Endothelial cell of umbilical vein (primary cell): ENCODE measurements at regions not wholly inside any gene's neighbourhood (a gene's known extent, or its start where the extent isn't known, plus 50 kb on each side); places are given as distances from the start of the nearest gene placed in this dataset.
"Not testable (repeated sequence)": the region's sequence is repeated elsewhere in the genome, so short reads cannot be mapped to it uniquely, and the experiment has no call there.

ENCODE experiments used
- BruUV-seq: library from RNA; stranded (reverse); fragments of 400-500 nt; replicated peaks from 2 replicates; lab custom pipeline; 2021; lab: Mats Ljungman, UMichigan
- CTCF ChIA-PET: fragments of 300-600, 350-600 bp; sonication (Branson Sonifier 250); formaldehyde crosslinking; loops from one replicate; lab custom pipeline; 2021; ENCODE audit warnings: antibody characterized with exemption, inconsistent platforms; lab: Charles Lee
- POLR2A ChIA-PET: fragments of 300-600, 350-600 bp; sonication (Branson Sonifier 250); formaldehyde crosslinking; loops from one replicate; lab custom pipeline; 2021; ENCODE audit warnings: antibody characterized with exemption, inconsistent platforms; lab: Charles Lee
- DNase-seq: peaks from one replicate; pipeline ENCODE4 v3.0.0-alpha.2; 2011; ENCODE audit warnings: low read depth, low spot score
- FAIRE-seq: peaks from 2 replicates; lab custom pipeline; 2011; peaks lifted over from hg19 to GRCh38; lab: Jason Lieb, UNC
- H2AFZ ChIP-seq: 2 replicates; pipeline ENCODE4 v1.6.0; 2012; ENCODE audit warnings: low read depth, low read length, control low read depth, inconsistent platforms
- H3K27ac ChIP-seq: 2 replicates; pipeline ENCODE4 v1.5.1; 2011; ENCODE audit warnings: low read depth, mild to moderate bottlenecking, control low read depth, low read length, moderate library complexity; ENCODE audit not compliant: insufficient read depth
- H3K27me3 ChIP-seq, 2 experiments: 2 replicates each; pipeline versions ENCODE4 v1.6.0 to v1.6.1; 2011; ENCODE audit warnings: low read length in 2 of 2, mixed read lengths in 1 of 2; ENCODE audit not compliant: control insufficient read depth in 2 of 2, insufficient read depth in 2 of 2
- H3K36me3 ChIP-seq, 2 experiments: 2 replicates in 1 of 2; 3 replicates in 1 of 2; pipeline ENCODE4 v1.5.1; 2011; ENCODE audit warnings: low read length in 2 of 2, mild to moderate bottlenecking in 1 of 2, moderate library complexity in 1 of 2; ENCODE audit not compliant: control insufficient read depth in 2 of 2, insufficient read depth in 2 of 2; ENCODE audit errors: extremely low read depth in 1 of 2
- H3K4me1 ChIP-seq: 3 replicates; pipeline ENCODE4 v1.5.1; 2011; ENCODE audit warnings: mild to moderate bottlenecking, low read length; ENCODE audit not compliant: control insufficient read depth, insufficient read depth; ENCODE audit errors: extremely low read depth
- H3K4me2 ChIP-seq: 2 replicates; pipeline ENCODE4 v1.6.1; 2011; ENCODE audit warnings: low read length, control low read depth, mixed read lengths; ENCODE audit not compliant: insufficient read depth
- H3K4me3 ChIP-seq, 3 experiments: fragments of 200-600 bp in 1 of 3; sonication (generic), shearing (Covaris generic) in 1 of 3; replicated peaks in 1 of 3; 2 replicates each; pipeline ENCODE4 v1.5.1; 2011 to 2016; ENCODE audit warnings: control low read depth in 3 of 3, low read length in 3 of 3, mild to moderate bottlenecking in 2 of 3, inconsistent platforms in 1 of 3, low read depth in 1 of 3, moderate library complexity in 1 of 3; ENCODE audit not compliant: insufficient read depth in 1 of 3
- H3K79me2 ChIP-seq: 2 replicates; pipeline ENCODE4 v1.6.0; 2012; ENCODE audit warnings: low read length, inconsistent platforms; ENCODE audit not compliant: control insufficient read depth, insufficient read depth
- H3K9ac ChIP-seq: replicated peaks from 2 replicates; pipeline ENCODE3; 2011; ENCODE audit warnings: low read length, control low read depth; ENCODE audit not compliant: insufficient read depth; ENCODE audit errors: extremely low read depth
- H3K9me1 ChIP-seq: replicated peaks from 3 replicates; pipeline ENCODE4 v1.6.0; 2011; ENCODE audit warnings: mild to moderate bottlenecking, low read length; ENCODE audit not compliant: control insufficient read depth, insufficient read depth; ENCODE audit errors: extremely low read depth
- H3K9me3 ChIP-seq: replicated peaks from 2 replicates; pipeline ENCODE4 v1.5.1; 2012; ENCODE audit warnings: low read length, inconsistent platforms; ENCODE audit not compliant: control insufficient read depth, insufficient read depth
- H4K20me1 ChIP-seq: replicated peaks from 2 replicates; pipeline ENCODE3; 2011; ENCODE audit warnings: mild to moderate bottlenecking, low read length; ENCODE audit not compliant: control insufficient read depth, insufficient read depth; ENCODE audit errors: extremely low read depth
- CTCF ChIP-seq, 2 donors: IDR thresholded peaks; 1 replicate in 1 of 2; 2 replicates in 1 of 2; pipeline ENCODE4 v1.5.1; 2011; ENCODE audit warnings: low read length in 2 of 2, mild to moderate bottlenecking in 2 of 2, moderate library complexity in 2 of 2, control low read depth in 1 of 2, inconsistent platforms in 1 of 2, low read depth in 1 of 2; ENCODE audit not compliant: insufficient read depth in 1 of 2; ENCODE audit errors: extremely low read depth in 1 of 2
- EZH2 ChIP-seq: IDR thresholded peaks from 2 replicates; pipeline ENCODE4 v1.6.1; 2012; ENCODE audit warnings: borderline replicate concordance, low read depth, mild to moderate bottlenecking, moderate library complexity, low read length, inconsistent platforms; ENCODE audit not compliant: severe bottlenecking
- GATA2 ChIP-seq: IDR thresholded peaks from 2 replicates; pipeline ENCODE4 v1.7.0; 2011; ENCODE audit warnings: low read depth, mild to moderate bottlenecking, moderate library complexity, mixed read lengths, low read length; ENCODE audit not compliant: insufficient read length, insufficient read depth
- MAX ChIP-seq: IDR thresholded peaks from 2 replicates; pipeline ENCODE4 v1.6.1; 2011; ENCODE audit not compliant: insufficient read depth, insufficient read length
- MYC ChIP-seq: IDR thresholded peaks from one replicate; pipeline ENCODE4 v1.6.1; 2011; ENCODE audit warnings: mild to moderate bottlenecking, low read depth, low read length
- POLR2A ChIP-seq: IDR thresholded peaks from 2 replicates; pipeline ENCODE4 v1.6.1; 2012; ENCODE audit warnings: low read depth, mild to moderate bottlenecking, control low read depth, low read length
- dilution Hi-C: fragments of 300-500 bp; cut with MboI; formaldehyde crosslinking; loops from one replicate; pipeline ENCODE4 v1.15.0; 2019; ENCODE audit warnings: low sequenced_read_pairs; ENCODE audit not compliant: extremely low pct_ligation_motif_present
- intact Hi-C: fragments of 100-400 bp; cut with micrococcal nuclease; formaldehyde crosslinking; loops from one replicate; pipeline ENCODE4 v1.10.0; 2022

- Histone ChIP-seq H2AFZ (no peak overlapping the region), H3K9me3 (no peaks in the 10 kb centered on the region), H3K4me3 (no peak overlapping the region), H3K9ac (no peak overlapping the region), H3K4me2 (no peak overlapping the region), H3K36me3 (no peaks in the 10 kb centered on the region), H3K27me3 (no peaks in the 10 kb centered on the region), H3K79me2 (no peaks in the 10 kb centered on the region), H4K20me1 (no peaks in the 10 kb centered on the region), H3K27ac (no peak overlapping the region), H3K9me1 (no peaks in the 10 kb centered on the region), H3K4me1 (no peaks in the 10 kb centered on the region)
- ChIA-PET CTCF (no interaction called here), POLR2A (no interaction called here)
- FAIRE-seq (no peak), DNase-seq (no peak)
- dilution Hi-C loops (no loop called here), intact Hi-C loops (no loop called here)
- BruUV-seq, result no TSS peak
- TF ChIP-seq GATA2 (no peak), POLR2A (no peak), MYC (no peak)
These were observed 93.1 kb downstream of the ABCC12 start for GRCh38 chr16:48062681-48063080.

- no peaks in the 10 kb centered on the region for H3K36me3 ChIP-seq
- H3K4me3 ChIP-seq, result no peak overlapping the region
- no peak overlapping the region for H3K9ac ChIP-seq
- no peaks in the 10 kb centered on the region for H4K20me1 ChIP-seq
- no peak overlapping the region for H2AFZ ChIP-seq
- no peak overlapping the region for H3K27ac ChIP-seq
- no peak for FAIRE-seq
- H3K4me2 ChIP-seq, result no peak overlapping the region
- H3K27me3 ChIP-seq, result no peaks in the 10 kb centered on the region
- no peak for DNase-seq
- no peaks in the 10 kb centered on the region for H3K9me1 ChIP-seq
- H3K79me2 ChIP-seq, result no peaks in the 10 kb centered on the region
- TF ChIP-seq CTCF (IDR thresholded peaks at IDR 0.05; ENCODE audit: extremely low read depth in 1 of 2, insufficient read depth in 1 of 2, low read depth in 1 of 2, low read length in 2 of 2), result no peak
- no peak for TF ChIP-seq EZH2
- no peak for TF ChIP-seq GATA2
- no peak for TF ChIP-seq POLR2A
- no peak for TF ChIP-seq MAX
- dilution Hi-C loops, result no loop called here
- intact Hi-C loops, result loop anchor here (10.0 kb wide), 1 partner anchor 1115 kb away; no protein-coding TSS in a partner anchor
- no TSS peak for BruUV-seq
- CTCF ChIA-PET, result no interaction called here
- no peaks in the 10 kb centered on the region for H3K4me1 ChIP-seq
- POLR2A ChIA-PET, result no interaction called here
- H3K9me3 ChIP-seq, result no peaks in the 10 kb centered on the region
These were observed 95.9 kb downstream of the ABCC12 start for GRCh38 chr16:48059936-48060335.

- H3K27ac ChIP-seq, H3K4me1 ChIP-seq, BruUV-seq, CTCF ChIA-PET, H3K4me3 ChIP-seq, H4K20me1 ChIP-seq, H3K9me1 ChIP-seq, H2AFZ ChIP-seq, POLR2A ChIA-PET, H3K9me3 ChIP-seq, FAIRE-seq, H3K36me3 ChIP-seq, DNase-seq, H3K9ac ChIP-seq, H3K27me3 ChIP-seq, H3K4me2 ChIP-seq, H3K79me2 ChIP-seq, dilution Hi-C loops: not testable (repeated sequence)
- intact Hi-C loops, result loop anchor here (10.0 kb wide), 1 partner anchor 1114 kb away; no protein-coding TSS in a partner anchor
These were observed 96.6 kb downstream of the ABCC12 start for GRCh38 chr16:48059190-48059589.
